K562 (cell line): ENCODE measurements at regions not wholly inside any gene's neighbourhood (a gene's known extent, or its start where the extent isn't known, plus 50 kb on each side); places are given as distances from the start of the nearest gene placed in this dataset.

Experiments
- BHLHE40 ChIP-seq: IDR thresholded peaks from 2 replicates; pipeline ENCODE4 v1.6.1; 2011; ENCODE audit warnings: low read length, improper control_type of control experiment
- TF ChIP-seq, protein P1 (sequence below): IDR thresholded peaks from 2 replicates; pipeline ENCODE4 v1.6.1; 2016; ENCODE audit warnings: missing genetic modification characterization, missing compliant biosample characterization
- TF ChIP-seq, protein P2 (sequence below), 3 experiments: IDR thresholded peaks in 2 of 3; conservative IDR thresholded peaks in 1 of 3; 2 replicates each; pipeline ENCODE4 v1.5.1; 2011 to 2012; ENCODE audit warnings: low read length in 3 of 3, mild to moderate bottlenecking in 3 of 3, control low read depth in 2 of 3, improper control_type of control experiment in 1 of 3, inconsistent platforms in 1 of 3, low read depth in 1 of 3, mixed read lengths in 1 of 3, moderate library complexity in 1 of 3; ENCODE audit not compliant: insufficient read depth in 2 of 3

DNA sequence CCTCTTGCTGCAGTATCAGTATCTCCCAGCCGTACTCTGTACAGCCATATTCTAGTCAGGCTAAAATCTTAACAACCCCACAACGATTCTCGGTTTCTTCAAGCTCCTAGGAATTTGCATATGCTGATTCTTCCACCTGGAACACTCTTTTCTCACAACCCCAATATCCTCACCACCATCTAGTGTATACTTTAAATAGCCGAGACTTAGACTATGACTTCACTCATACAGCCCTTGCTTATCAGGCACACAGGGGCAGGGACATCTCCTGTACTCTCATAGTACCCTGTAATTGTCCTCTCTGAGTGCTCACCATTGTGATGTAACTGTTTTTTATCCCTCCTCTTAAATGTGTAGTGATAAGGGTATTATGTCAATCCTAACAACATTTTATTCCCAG, 2126.4 kb upstream of the TENM3 start:
- TF ChIP-seq, protein P1, sequence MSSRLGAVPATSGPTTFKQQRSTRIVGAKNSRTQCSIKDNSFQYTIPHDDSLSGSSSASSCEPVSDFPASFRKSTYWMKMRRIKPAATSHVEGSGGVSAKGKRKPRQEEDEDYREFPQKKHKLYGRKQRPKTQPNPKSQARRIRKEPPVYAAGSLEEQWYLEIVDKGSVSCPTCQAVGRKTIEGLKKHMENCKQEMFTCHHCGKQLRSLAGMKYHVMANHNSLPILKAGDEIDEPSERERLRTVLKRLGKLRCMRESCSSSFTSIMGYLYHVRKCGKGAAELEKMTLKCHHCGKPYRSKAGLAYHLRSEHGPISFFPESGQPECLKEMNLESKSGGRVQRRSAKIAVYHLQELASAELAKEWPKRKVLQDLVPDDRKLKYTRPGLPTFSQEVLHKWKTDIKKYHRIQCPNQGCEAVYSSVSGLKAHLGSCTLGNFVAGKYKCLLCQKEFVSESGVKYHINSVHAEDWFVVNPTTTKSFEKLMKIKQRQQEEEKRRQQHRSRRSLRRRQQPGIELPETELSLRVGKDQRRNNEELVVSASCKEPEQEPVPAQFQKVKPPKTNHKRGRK (tag), result no peak
- TF ChIP-seq, protein P2, sequence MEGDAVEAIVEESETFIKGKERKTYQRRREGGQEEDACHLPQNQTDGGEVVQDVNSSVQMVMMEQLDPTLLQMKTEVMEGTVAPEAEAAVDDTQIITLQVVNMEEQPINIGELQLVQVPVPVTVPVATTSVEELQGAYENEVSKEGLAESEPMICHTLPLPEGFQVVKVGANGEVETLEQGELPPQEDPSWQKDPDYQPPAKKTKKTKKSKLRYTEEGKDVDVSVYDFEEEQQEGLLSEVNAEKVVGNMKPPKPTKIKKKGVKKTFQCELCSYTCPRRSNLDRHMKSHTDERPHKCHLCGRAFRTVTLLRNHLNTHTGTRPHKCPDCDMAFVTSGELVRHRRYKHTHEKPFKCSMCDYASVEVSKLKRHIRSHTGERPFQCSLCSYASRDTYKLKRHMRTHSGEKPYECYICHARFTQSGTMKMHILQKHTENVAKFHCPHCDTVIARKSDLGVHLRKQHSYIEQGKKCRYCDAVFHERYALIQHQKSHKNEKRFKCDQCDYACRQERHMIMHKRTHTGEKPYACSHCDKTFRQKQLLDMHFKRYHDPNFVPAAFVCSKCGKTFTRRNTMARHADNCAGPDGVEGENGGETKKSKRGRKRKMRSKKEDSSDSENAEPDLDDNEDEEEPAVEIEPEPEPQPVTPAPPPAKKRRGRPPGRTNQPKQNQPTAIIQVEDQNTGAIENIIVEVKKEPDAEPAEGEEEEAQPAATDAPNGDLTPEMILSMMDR (IDR thresholded peaks at IDR 0.05 in 2 of 3, conservative IDR thresholded peaks at IDR 0.05 in 1 of 3; ENCODE audit: insufficient read depth in 2 of 3, low read depth in 1 of 3, low read length in 3 of 3), result no peak
- TF ChIP-seq BHLHE40, result no peak
